ENCODE measurements at regions not wholly inside any gene's neighbourhood (a gene's known extent, or its start where the extent isn't known, plus 50 kb on each side); places are given as distances from the start of the nearest gene placed in this dataset.

- peaks cover 43% of the 10 kb centered on the region for H4K20me1 ChIP-seq (ENCODE audit: insufficient read depth, low read length)
- TF ChIP-seq CTCF (IDR thresholded peaks at IDR 0.05; ENCODE audit: borderline replicate concordance, extremely low read depth, low read length, poor library complexity, severe bottlenecking) (no peak), EZH2 (IDR thresholded peaks at IDR 0.05; ENCODE audit: borderline replicate concordance, low read depth, low read length, severe bottlenecking) (no peak)
- DNase-seq (no peak), ATAC-seq (ENCODE audit: insufficient read depth, low read depth) (no peak)
- H3K4me1 ChIP-seq (ENCODE audit: insufficient read depth, low read length), result no peaks in the 10 kb centered on the region
- H3K27me3 ChIP-seq (ENCODE audit: insufficient read depth, low read length, poor library complexity), result no peaks in the 10 kb centered on the region
- no peak overlapping the region for H2AFZ ChIP-seq (ENCODE audit: low read depth, low read length)
- H3K79me2 ChIP-seq (ENCODE audit: insufficient read depth, low read length), result peaks cover 68% of the 10 kb centered on the region
- no peak overlapping the region for H3K4me3 ChIP-seq (ENCODE audit: low read depth in 1 of 2, low read length in 2 of 2)
- peaks cover 4% of the 10 kb centered on the region for H3K36me3 ChIP-seq (ENCODE audit: insufficient read depth, low read length)
- no peak overlapping the region for H3K27ac ChIP-seq (ENCODE audit: low read length)
- no peak overlapping the region for H3K9ac ChIP-seq (ENCODE audit: low read depth, low read length)
- H3K9me3 ChIP-seq (ENCODE audit: insufficient read depth, low read length, severe bottlenecking), result no peaks in the 10 kb centered on the region
- no peak overlapping the region for H3K4me2 ChIP-seq (ENCODE audit: insufficient read depth, low read length)
Measured at GRCh38 chr19:7415857-7416371, 67.2 kb downstream of the ARHGEF18 start.

GRCh38 chr19:7417671-7418324, 69.1 kb downstream of the ARHGEF18 start:
- no peak overlapping the region for H3K4me2 ChIP-seq (ENCODE audit: insufficient read depth, low read length)
- H3K4me3 ChIP-seq (ENCODE audit: low read depth in 1 of 2, low read length in 2 of 2), result no peak overlapping the region
- H3K9ac ChIP-seq (ENCODE audit: low read depth, low read length), result no peak overlapping the region
- TF ChIP-seq EZH2 (IDR thresholded peaks at IDR 0.05; ENCODE audit: borderline replicate concordance, low read depth, low read length, severe bottlenecking), result no peak
- no peak for TF ChIP-seq CTCF (IDR thresholded peaks at IDR 0.05; ENCODE audit: borderline replicate concordance, extremely low read depth, low read length, poor library complexity, severe bottlenecking)
- no peaks in the 10 kb centered on the region for H3K9me3 ChIP-seq (ENCODE audit: insufficient read depth, low read length, severe bottlenecking)
- peaks cover 50% of the 10 kb centered on the region for H4K20me1 ChIP-seq (ENCODE audit: insufficient read depth, low read length)
- H3K36me3 ChIP-seq (ENCODE audit: insufficient read depth, low read length), result peaks cover 14% of the 10 kb centered on the region
- H2AFZ ChIP-seq (ENCODE audit: low read depth, low read length), result no peak overlapping the region
- peaks cover 68% of the 10 kb centered on the region for H3K79me2 ChIP-seq (ENCODE audit: insufficient read depth, low read length)
- ATAC-seq (ENCODE audit: insufficient read depth, low read depth) (no peak), DNase-seq (no peak)
- H3K4me1 ChIP-seq (ENCODE audit: insufficient read depth, low read length), result no peaks in the 10 kb centered on the region
- H3K27me3 ChIP-seq (ENCODE audit: insufficient read depth, low read length, poor library complexity), result no peaks in the 10 kb centered on the region
- H3K27ac ChIP-seq (ENCODE audit: low read length), result no peak overlapping the region

GRCh38 chr19:7418596-7418995, 69.9 kb downstream of the ARHGEF18 start:
- H3K9me3 ChIP-seq (ENCODE audit: insufficient read depth, low read length, severe bottlenecking), result no peaks in the 10 kb centered on the region
- no peak overlapping the region for H2AFZ ChIP-seq (ENCODE audit: low read depth, low read length)
- H3K79me2 ChIP-seq (ENCODE audit: insufficient read depth, low read length), result peaks cover 64% of the 10 kb centered on the region
- peaks cover 19% of the 10 kb centered on the region for H3K36me3 ChIP-seq (ENCODE audit: insufficient read depth, low read length)
- H3K9ac ChIP-seq (ENCODE audit: low read depth, low read length), result no peak overlapping the region
- H3K27ac ChIP-seq (ENCODE audit: low read length), result no peak overlapping the region
- no peaks in the 10 kb centered on the region for H3K4me1 ChIP-seq (ENCODE audit: insufficient read depth, low read length)
- ATAC-seq (ENCODE audit: insufficient read depth, low read depth) (no peak), DNase-seq (no peak)
- H3K27me3 ChIP-seq (ENCODE audit: insufficient read depth, low read length, poor library complexity), result no peaks in the 10 kb centered on the region
- TF ChIP-seq EZH2 (IDR thresholded peaks at IDR 0.05; ENCODE audit: borderline replicate concordance, low read depth, low read length, severe bottlenecking) (no peak), CTCF (IDR thresholded peaks at IDR 0.05; ENCODE audit: borderline replicate concordance, extremely low read depth, low read length, poor library complexity, severe bottlenecking) (no peak)
- H4K20me1 ChIP-seq (ENCODE audit: insufficient read depth, low read length), result peaks cover 48% of the 10 kb centered on the region
- no peak overlapping the region for H3K4me2 ChIP-seq (ENCODE audit: insufficient read depth, low read length)
- H3K4me3 ChIP-seq (ENCODE audit: low read depth in 1 of 2, low read length in 2 of 2), result no peak overlapping the region

All from DND-41 (cell line).